GM23248 (cell line): ENCODE measurements at regions not wholly inside any gene's neighbourhood (a gene's known extent, or its start where the extent isn't known, plus 50 kb on each side); places are given as distances from the start of the nearest gene placed in this dataset.
"Not testable (repeated sequence)": the region's sequence is repeated elsewhere in the genome, so short reads cannot be mapped to it uniquely, and the experiment has no call there.

Experiments used
- EZH2 ChIP-seq: fragments of 200-600 bp; sonication (generic); IDR thresholded peaks from 2 replicates; pipeline ENCODE4 v1.6.1; 2018; ENCODE audit warnings: antibody characterized with exemption, mild to moderate bottlenecking; ENCODE audit not compliant: insufficient read depth, poor library complexity, severe bottlenecking
- EZH2phosphoT487 ChIP-seq: fragments of 200-600 bp; sonication (generic); IDR thresholded peaks from 2 replicates; pipeline ENCODE4 v1.6.1; 2018; ENCODE audit warnings: antibody characterized with exemption, moderate library complexity, mild to moderate bottlenecking, low read depth; ENCODE audit not compliant: insufficient read depth

GRCh38 chr4:8963533-8963932 is 91.9 kb upstream of the HMX1 start:
- TF ChIP-seq EZH2phosphoT487, EZH2: not testable (repeated sequence)
